Sigmoid colon (tissue), 4 donors: ENCODE measurements at regions not wholly inside any gene's neighbourhood (a gene's known extent, or its start where the extent isn't known, plus 50 kb on each side); places are given as distances from the start of the nearest gene placed in this dataset.

Experiments used
- POLR2AphosphoS5 ChIP-seq, 4 donors: sonication (generic); formaldehyde crosslinking; IDR thresholded peaks; one replicate each; pipeline ENCODE4 v1.6.1; 2017; ENCODE audit warnings: antibody characterized with exemption in 4 of 4
- TF ChIP-seq, protein P1 (sequence below), 4 experiments: fragments of 450-650 bp in 3 of 4; fragments of 200-600 bp in 1 of 4; IDR thresholded peaks; one replicate each; pipeline ENCODE4 v1.5.1; 2016 to 2019; ENCODE audit warnings: antibody characterized with exemption in 4 of 4, mild to moderate bottlenecking in 3 of 4, moderate library complexity in 2 of 4

DNA sequence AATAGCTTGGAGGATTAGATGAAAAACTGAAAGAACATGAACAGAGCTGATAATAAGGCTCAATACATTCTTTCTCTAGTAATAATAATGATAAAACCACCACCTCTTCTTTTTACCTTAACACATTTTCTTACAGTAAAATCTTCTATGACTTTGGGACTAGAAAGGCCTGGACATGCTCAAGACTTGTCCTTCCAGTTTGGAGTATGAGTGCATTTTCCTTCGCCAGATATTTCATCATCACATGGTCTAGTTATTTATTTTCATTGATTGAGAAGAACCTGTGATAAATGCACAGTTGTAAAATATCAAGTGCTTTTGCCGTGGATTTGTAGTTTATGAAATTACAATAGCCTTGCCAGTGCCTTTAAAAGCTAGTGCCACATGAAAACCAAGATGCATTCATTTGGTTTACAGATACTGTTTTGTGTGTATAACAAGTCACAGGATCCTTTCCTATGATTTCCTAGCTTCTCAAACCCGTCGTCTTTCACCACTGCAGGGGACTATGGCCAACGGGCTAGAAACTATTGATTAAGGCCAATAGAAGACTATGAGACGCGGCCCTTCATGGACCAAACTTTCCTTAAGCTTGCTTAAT, 200.2 kb upstream of the ZNF217 start:
- TF ChIP-seq, protein P1, sequence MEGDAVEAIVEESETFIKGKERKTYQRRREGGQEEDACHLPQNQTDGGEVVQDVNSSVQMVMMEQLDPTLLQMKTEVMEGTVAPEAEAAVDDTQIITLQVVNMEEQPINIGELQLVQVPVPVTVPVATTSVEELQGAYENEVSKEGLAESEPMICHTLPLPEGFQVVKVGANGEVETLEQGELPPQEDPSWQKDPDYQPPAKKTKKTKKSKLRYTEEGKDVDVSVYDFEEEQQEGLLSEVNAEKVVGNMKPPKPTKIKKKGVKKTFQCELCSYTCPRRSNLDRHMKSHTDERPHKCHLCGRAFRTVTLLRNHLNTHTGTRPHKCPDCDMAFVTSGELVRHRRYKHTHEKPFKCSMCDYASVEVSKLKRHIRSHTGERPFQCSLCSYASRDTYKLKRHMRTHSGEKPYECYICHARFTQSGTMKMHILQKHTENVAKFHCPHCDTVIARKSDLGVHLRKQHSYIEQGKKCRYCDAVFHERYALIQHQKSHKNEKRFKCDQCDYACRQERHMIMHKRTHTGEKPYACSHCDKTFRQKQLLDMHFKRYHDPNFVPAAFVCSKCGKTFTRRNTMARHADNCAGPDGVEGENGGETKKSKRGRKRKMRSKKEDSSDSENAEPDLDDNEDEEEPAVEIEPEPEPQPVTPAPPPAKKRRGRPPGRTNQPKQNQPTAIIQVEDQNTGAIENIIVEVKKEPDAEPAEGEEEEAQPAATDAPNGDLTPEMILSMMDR (IDR thresholded peaks at IDR 0.05), result no peak
- no peak for TF ChIP-seq POLR2AphosphoS5 (IDR thresholded peaks at IDR 0.05)
